Loucy (cell line): ENCODE measurements at regions not wholly inside any gene's neighbourhood (a gene's known extent, or its start where the extent isn't known, plus 50 kb on each side); places are given as distances from the start of the nearest gene placed in this dataset.

ENCODE experiments used
- H2AFZ ChIP-seq: fragments of 200-600 bp; sonication (generic); 2 replicates; pipeline ENCODE4 v1.6.0; 2016; ENCODE audit warnings: antibody characterized with exemption, mild to moderate bottlenecking, low read length, moderate library complexity
- H3F3A ChIP-seq: fragments of 200-600 bp; 2 replicates; pipeline ENCODE4 v1.6.0; 2016; ENCODE audit warnings: antibody characterized with exemption, low read depth, mild to moderate bottlenecking
- H3K27me3 ChIP-seq: fragments of 200-600 bp; sonication (generic); 2 replicates; pipeline ENCODE4 v1.6.1; 2014; ENCODE audit warnings: low read length, mild to moderate bottlenecking; ENCODE audit not compliant: insufficient read depth, poor library complexity, severe bottlenecking
- H3K36me3 ChIP-seq: fragments of 200-600 bp; sonication (generic); 2 replicates; pipeline ENCODE4 v1.6.1; 2016; ENCODE audit warnings: low read length; ENCODE audit not compliant: insufficient read depth
- H3K4me1 ChIP-seq: fragments of 200-600 bp; sonication (generic); 2 replicates; pipeline ENCODE4 v1.5.1; 2014; ENCODE audit warnings: low read length, mild to moderate bottlenecking; ENCODE audit not compliant: insufficient read depth, poor library complexity, severe bottlenecking
- H3K4me2 ChIP-seq: fragments of 200-600 bp; sonication (generic); 2 replicates; pipeline ENCODE4 v1.6.0; 2014; ENCODE audit warnings: antibody characterized with exemption, low read length, low read depth, mild to moderate bottlenecking; ENCODE audit not compliant: poor library complexity, severe bottlenecking
- H3K4me3 ChIP-seq: fragments of 200-600 bp; sonication (generic); 2 replicates; pipeline ENCODE4 v1.5.1; 2014; ENCODE audit warnings: low read length, mild to moderate bottlenecking, mixed read lengths; ENCODE audit not compliant: poor library complexity, severe bottlenecking
- H3K79me2 ChIP-seq: fragments of 200-600 bp; sonication (generic); 2 replicates; pipeline ENCODE4 v1.6.1; 2014; ENCODE audit warnings: low read length; ENCODE audit not compliant: insufficient read depth
- H3K9ac ChIP-seq: fragments of 200-600 bp; sonication (generic); 2 replicates; pipeline ENCODE4 v1.6.0; 2014; ENCODE audit warnings: mild to moderate bottlenecking, low read depth, low read length, moderate library complexity; ENCODE audit not compliant: poor library complexity, severe bottlenecking
- H3K9me2 ChIP-seq: fragments of 200-600 bp; sonication (generic); replicated peaks from 2 replicates; pipeline ENCODE4 v1.6.1; 2016; ENCODE audit warnings: low read depth, low read length, mixed read lengths
- H3K9me3 ChIP-seq: fragments of 200-600 bp; sonication (generic); 2 replicates; pipeline ENCODE4 v1.6.1; 2014; ENCODE audit warnings: mild to moderate bottlenecking, antibody characterized with exemption, low read length, low read depth; ENCODE audit not compliant: insufficient read depth
- H4K20me1 ChIP-seq: fragments of 200-600 bp; sonication (generic); 2 replicates; pipeline ENCODE4 v1.6.0; 2014; ENCODE audit warnings: antibody characterized with exemption, low read length, mild to moderate bottlenecking; ENCODE audit not compliant: insufficient read depth, poor library complexity, severe bottlenecking
- EZH2phosphoT487 ChIP-seq: fragments of 200-600 bp; IDR thresholded peaks from 2 replicates; pipeline ENCODE4 v1.6.1; 2018; ENCODE audit warnings: antibody characterized with exemption, mild to moderate bottlenecking, moderate library complexity, borderline replicate concordance
- TF ChIP-seq, protein P1 (sequence below): fragments of 200-600 bp; sonication (generic); conservative IDR thresholded peaks from 2 replicates; pipeline ENCODE4 v1.5.1; 2014; ENCODE audit warnings: mild to moderate bottlenecking, antibody characterized with exemption, low read length

- Histone ChIP-seq H2AFZ (no peak overlapping the region), H3F3A (no peaks in the 10 kb centered on the region), H4K20me1 (no peaks in the 10 kb centered on the region), H3K4me1 (no peaks in the 10 kb centered on the region), H3K36me3 (no peaks in the 10 kb centered on the region), H3K4me2 (no peak overlapping the region), H3K9me3 (0 out of 2 replicates have a peak, but pooled peaks cover 5% of the 10 kb centered on the region), H3K4me3 (no peak overlapping the region), H3K79me2 (no peaks in the 10 kb centered on the region), H3K9me2 (no peaks in the 10 kb centered on the region), H3K9ac (no peak overlapping the region), H3K27me3 (no peaks in the 10 kb centered on the region)
- TF ChIP-seq, protein P1, sequence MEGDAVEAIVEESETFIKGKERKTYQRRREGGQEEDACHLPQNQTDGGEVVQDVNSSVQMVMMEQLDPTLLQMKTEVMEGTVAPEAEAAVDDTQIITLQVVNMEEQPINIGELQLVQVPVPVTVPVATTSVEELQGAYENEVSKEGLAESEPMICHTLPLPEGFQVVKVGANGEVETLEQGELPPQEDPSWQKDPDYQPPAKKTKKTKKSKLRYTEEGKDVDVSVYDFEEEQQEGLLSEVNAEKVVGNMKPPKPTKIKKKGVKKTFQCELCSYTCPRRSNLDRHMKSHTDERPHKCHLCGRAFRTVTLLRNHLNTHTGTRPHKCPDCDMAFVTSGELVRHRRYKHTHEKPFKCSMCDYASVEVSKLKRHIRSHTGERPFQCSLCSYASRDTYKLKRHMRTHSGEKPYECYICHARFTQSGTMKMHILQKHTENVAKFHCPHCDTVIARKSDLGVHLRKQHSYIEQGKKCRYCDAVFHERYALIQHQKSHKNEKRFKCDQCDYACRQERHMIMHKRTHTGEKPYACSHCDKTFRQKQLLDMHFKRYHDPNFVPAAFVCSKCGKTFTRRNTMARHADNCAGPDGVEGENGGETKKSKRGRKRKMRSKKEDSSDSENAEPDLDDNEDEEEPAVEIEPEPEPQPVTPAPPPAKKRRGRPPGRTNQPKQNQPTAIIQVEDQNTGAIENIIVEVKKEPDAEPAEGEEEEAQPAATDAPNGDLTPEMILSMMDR: no peak
- no peak for TF ChIP-seq EZH2phosphoT487
These were observed 664.2 kb downstream of the NXPH1 start for GRCh38 chr7:9097565-9098060.

- H4K20me1 ChIP-seq: no peaks in the 10 kb centered on the region
- H3K79me2 ChIP-seq: no peaks in the 10 kb centered on the region
- no peaks in the 10 kb centered on the region for H3F3A ChIP-seq
- no peak overlapping the region for H3K4me2 ChIP-seq
- no peaks in the 10 kb centered on the region for H3K9me2 ChIP-seq
- 0 out of 2 replicates have a peak, but pooled peaks cover 5% of the 10 kb centered on the region for H3K9me3 ChIP-seq
- H3K4me3 ChIP-seq: no peak overlapping the region
- H2AFZ ChIP-seq: no peak overlapping the region
- H3K27me3 ChIP-seq: no peaks in the 10 kb centered on the region
- no peak for TF ChIP-seq EZH2phosphoT487
- TF ChIP-seq, protein P1: no peak
- H3K9ac ChIP-seq: no peak overlapping the region
- H3K4me1 ChIP-seq: no peaks in the 10 kb centered on the region
- H3K36me3 ChIP-seq: no peaks in the 10 kb centered on the region
These were observed 666.9 kb downstream of the NXPH1 start for GRCh38 chr7:9100289-9100688.

GRCh38 chr7:9102846-9103245 lies 669.4 kb downstream of the NXPH1 start:
- Histone ChIP-seq H3K27me3 (no peaks in the 10 kb centered on the region), H3K4me1 (no peaks in the 10 kb centered on the region), H3K9ac (no peak overlapping the region), H3F3A (no peaks in the 10 kb centered on the region), H3K4me3 (no peak overlapping the region), H3K79me2 (no peaks in the 10 kb centered on the region), H2AFZ (no peak overlapping the region), H4K20me1 (no peaks in the 10 kb centered on the region), H3K9me3 (0 out of 2 replicates have a peak, but pooled peaks cover 5% of the 10 kb centered on the region), H3K4me2 (no peak overlapping the region), H3K36me3 (no peaks in the 10 kb centered on the region), H3K9me2 (no peaks in the 10 kb centered on the region)
- TF ChIP-seq, protein P1: no peak
- TF ChIP-seq EZH2phosphoT487: no peak
